H4 (cell line): ENCODE measurements at regions not wholly inside any gene's neighbourhood (a gene's known extent, or its start where the extent isn't known, plus 50 kb on each side); places are given as distances from the start of the nearest gene placed in this dataset.
A peak's percentile ranks its signal among the peaks of the same experiment; 100 is the strongest.

Experiments used
- DNase-seq: peaks from one replicate; pipeline ENCODE4 v3.0.0-alpha.2; 2015; ENCODE audit warnings: low spot score

- DNase-seq, result no peak
Observed at GRCh38 chr6:87806635-87807034, 104.6 kb upstream of the AKIRIN2 start.

- no peak for DNase-seq
Observed at GRCh38 chr6:87806099-87806498, 104.1 kb upstream of the AKIRIN2 start.

- no peak for DNase-seq
Observed at GRCh38 chr6:87803791-87804190, 101.8 kb upstream of the AKIRIN2 start.

DNA sequence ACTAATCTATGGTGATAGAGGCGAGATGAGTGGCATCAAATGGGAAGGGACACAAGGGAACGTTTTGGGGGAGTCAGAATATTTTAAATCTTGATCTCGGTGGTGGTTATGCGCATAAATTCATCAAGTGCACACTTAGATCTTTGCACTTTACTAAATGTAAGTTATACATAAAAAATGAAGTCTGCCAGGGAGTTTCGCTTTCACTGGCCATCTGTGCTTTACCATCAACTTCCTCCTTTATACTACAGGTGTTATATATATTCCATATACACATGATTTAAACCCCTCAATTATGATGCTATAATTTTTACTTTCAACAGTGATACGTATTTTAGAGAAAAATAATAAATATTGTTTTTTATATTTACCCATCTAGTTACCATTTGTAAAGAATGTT, 97.6 kb upstream of the AKIRIN2 start:
- no peak for DNase-seq

DNA sequence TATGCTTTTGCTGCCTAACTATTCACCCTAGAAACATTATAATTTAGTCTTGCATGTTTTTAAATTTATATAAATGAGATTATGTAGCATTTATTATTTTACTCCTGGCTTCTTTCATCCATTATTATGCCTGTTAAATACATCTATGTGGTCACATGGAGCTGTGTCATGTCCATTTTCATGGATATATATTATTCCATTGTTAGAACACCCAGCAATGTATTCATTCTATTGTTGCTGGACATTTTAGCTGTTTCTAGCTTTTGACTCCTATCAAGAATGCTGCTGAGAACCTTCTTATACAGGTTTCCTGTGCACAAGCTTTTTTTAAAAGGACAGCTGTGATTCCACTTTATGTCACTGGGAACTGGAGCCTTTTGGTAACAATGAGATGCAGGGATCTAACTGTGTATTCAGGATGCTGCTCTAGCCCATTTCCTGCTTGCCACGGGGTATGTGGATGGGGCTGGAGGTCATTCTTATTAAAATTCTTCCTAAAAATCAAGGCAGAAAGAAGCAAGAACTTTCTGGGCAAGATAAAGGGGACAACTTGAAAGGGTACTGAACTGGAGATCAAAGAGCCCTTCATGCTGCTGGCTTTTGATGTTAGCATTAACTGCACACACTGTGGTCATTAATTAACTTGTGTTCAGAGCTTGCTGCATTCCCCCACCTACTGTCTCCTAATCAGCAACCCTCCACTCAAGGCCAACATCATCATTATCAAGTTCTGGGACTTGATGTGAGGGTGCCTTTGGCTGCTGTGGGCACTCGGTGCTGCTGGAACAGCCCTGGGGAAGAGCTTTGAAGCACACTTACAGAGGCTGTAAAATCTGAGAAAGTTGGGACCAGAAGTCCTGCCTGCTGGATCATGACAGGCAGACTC, 96.6 kb upstream of the AKIRIN2 start:
- DNase-seq, result no peak

- no peak for DNase-seq
Observed at GRCh38 chr6:87794922-87795885, 93.2 kb upstream of the AKIRIN2 start.

GRCh38 chr6:87793315-87793714, 91.3 kb upstream of the AKIRIN2 start:
- DNase-seq, result no peak

- no peak for DNase-seq
Observed at GRCh38 chr6:87791982-87792381, 89.9 kb upstream of the AKIRIN2 start.

DNA sequence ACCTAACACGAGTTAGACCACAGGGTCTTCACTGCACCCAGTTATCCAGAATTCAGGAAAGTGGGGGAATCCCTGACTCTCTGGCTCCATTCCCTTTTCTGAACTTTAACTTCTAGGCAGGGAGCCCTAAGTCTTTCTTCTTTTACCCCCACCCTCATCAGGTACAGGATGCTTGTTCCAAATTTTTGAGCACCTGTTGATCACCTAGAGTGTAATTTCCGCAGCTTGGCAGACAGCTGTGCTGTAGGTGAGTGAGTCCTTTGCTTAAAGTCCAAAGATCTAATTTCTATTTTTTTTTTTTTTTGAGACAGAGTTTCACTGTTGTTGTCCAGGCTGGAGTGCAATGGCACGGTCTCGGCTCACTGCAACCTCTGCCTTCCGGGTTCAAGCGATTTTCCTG, 89.5 kb upstream of the AKIRIN2 start:
- no peak for DNase-seq

- no peak for DNase-seq
Observed at GRCh38 chr6:87791029-87791428, 89.0 kb upstream of the AKIRIN2 start.

- DNase-seq, result no peak
Observed at GRCh38 chr6:87789900-87790290, 87.9 kb upstream of the AKIRIN2 start.

DNA sequence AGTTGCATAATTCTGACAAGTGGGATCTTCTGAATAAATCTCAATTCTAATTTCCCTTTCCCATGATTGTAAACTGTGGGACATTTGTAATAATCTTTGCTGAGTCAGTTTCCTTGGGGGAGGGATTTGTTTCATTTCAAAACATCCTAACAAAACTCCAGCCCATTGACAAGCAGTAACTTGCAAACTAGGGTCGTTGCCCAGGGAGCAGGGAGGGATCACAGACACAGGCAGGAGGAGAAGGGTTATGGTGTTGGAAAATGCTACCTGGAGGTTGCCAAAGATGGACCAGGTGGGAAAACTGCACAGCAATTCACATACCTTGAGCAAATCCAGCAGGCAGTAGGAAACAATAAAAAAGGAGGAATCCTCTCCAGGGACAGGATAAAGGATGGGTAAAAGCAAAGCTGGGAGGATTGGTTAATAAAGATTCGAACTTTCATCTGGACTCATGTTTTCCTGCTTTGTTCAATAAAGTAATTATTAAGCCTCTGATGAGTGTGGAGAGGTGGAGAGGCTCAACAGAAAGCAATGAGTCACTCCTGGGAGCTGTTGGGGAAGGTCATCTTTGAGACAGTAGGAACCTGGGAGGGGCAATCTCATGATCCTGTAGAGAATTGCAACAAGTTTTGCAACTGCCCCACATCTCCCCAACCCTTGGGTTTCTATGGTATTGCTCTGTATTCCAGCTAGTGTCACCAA, 87.3 kb upstream of the AKIRIN2 start:
- no peak for DNase-seq

GRCh38 chr6:87788141-87788540, 86.1 kb upstream of the AKIRIN2 start:
- DNase-seq, result no peak

GRCh38 chr6:87785229-87785862, 83.3 kb upstream of the AKIRIN2 start:
- no peak for DNase-seq

- DNase-seq, result no peak
Observed at GRCh38 chr6:87784690-87785089, 82.7 kb upstream of the AKIRIN2 start.

DNA sequence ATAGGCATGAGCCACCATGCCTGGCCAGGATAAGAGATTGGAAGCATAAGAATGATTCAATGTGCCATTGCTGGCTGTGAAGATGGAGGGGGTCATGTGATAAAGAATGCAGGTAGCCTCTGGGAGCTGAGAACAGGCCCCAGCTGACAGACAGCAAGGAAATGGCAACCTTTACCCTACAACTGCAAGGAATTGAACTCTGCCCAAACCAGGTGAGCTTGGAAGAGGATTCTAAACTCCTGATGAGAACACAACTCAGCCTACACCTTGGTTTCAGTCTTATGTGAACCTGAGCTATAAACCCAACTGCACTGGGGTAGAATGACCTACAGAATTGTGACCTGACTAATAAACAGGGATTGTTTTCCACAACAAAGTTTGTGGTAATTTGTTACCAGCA, 82.0 kb upstream of the AKIRIN2 start:
- DNase-seq, result no peak

DNA sequence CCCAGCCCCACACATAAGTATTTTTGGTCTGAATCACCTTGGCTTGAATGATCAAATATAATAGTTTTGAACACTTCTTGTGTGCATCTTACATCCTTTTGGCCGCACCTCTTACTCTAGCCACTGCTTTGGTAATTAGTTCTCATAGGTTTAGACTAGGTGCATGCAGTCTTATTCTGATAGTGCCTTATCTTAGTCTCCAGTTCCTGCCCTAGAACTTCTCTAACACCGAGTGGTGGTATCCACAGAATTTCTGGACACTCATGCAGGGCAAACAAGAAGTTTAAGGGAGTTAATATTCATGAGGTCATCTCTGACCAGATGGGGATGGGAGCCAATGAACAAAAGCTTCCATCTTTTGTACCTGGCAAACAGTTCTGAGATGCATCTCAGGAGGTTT, 77.5 kb upstream of the AKIRIN2 start:
- no peak for DNase-seq

DNA sequence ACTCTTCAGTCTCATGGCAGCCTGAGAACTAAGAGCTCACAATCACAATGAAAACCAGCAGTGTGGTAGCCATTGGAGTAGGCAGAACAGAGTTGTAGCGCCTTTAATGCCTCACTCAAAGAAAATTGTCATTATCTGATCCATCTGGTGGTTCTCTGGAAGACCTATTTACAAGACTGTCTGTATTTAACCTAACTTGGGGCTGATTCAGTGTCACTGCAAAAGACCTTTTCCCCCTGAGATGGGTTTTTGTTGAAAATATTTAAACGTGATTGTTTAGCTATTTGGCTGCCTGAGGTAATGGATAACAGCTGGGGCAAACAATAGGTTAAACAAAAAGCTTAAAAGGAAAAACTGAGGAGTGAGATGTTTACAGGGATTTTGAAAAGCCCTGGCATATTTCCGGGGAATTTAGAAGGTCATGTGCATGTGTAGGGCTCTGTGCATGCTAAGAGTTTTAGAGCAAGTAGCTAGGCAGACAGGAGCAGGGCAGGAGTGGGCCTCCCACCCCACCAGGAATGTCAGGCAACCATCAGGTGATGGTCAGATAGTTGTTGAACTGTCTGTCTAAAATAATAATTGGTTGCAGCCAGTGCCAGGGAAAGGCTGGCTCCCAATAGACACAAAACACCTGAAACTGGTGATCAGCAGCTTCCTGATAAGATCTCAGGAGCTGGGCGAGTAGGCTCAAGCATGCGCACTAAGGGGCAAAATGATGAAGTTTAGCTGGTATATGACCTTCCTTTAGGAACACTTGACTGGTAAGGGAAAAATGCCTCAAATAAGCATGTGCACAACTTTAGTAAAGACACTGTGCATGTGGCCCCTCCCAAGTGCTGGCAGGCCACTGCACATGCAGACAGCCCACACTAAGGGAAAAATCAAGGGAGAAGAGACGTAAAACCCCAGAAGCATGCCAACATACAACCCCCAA, 70.8 kb upstream of the AKIRIN2 start:
- DNase-seq, result peak; percentile 62

GRCh38 chr6:87767478-87767877, 65.4 kb upstream of the AKIRIN2 start:
- no peak for DNase-seq

GRCh38 chr6:87766211-87766610, 64.2 kb upstream of the AKIRIN2 start:
- no peak for DNase-seq

- no peak for DNase-seq
Observed at GRCh38 chr6:87763901-87764300, 61.9 kb upstream of the AKIRIN2 start.
